WTC11 (cell line): ENCODE measurements at regions not wholly inside any gene's neighbourhood (a gene's known extent, or its start where the extent isn't known, plus 50 kb on each side); places are given as distances from the start of the nearest gene placed in this dataset.

Source experiments
- CREB1 ChIP-seq: sonication (generic); formaldehyde crosslinking; IDR thresholded peaks from 2 replicates; pipeline ENCODE4 v1.8.0; 2023; ENCODE audit warnings: mild to moderate bottlenecking, missing genetic modification reagents
- IRF2 ChIP-seq: sonication (generic); formaldehyde crosslinking; IDR thresholded peaks from 2 replicates; pipeline ENCODE4 v1.8.0; 2022; ENCODE audit warnings: low read depth, missing genetic modification reagents, borderline replicate concordance
- MAX ChIP-seq: sonication (generic); formaldehyde crosslinking; IDR thresholded peaks from 2 replicates; pipeline ENCODE4 v1.8.0; 2022; ENCODE audit warnings: mild to moderate bottlenecking, missing genetic modification reagents
- PRDM15 ChIP-seq: sonication (generic); formaldehyde crosslinking; IDR thresholded peaks from 2 replicates; pipeline ENCODE4 v1.8.0; 2022; ENCODE audit warnings: missing genetic modification reagents
- USF2 ChIP-seq: sonication (generic); formaldehyde crosslinking; IDR thresholded peaks from 2 replicates; pipeline ENCODE4 v1.8.1; 2023; ENCODE audit warnings: mild to moderate bottlenecking, missing genetic modification reagents, moderate library complexity
- ZBTB21 ChIP-seq: sonication (generic); formaldehyde crosslinking; IDR thresholded peaks from 2 replicates; pipeline ENCODE4 v1.8.1; 2023; ENCODE audit warnings: mild to moderate bottlenecking, missing genetic modification reagents, borderline replicate concordance
- TF ChIP-seq, protein P1 (sequence below): sonication (generic); formaldehyde crosslinking; conservative IDR thresholded peaks from 2 replicates; pipeline ENCODE4 v1.8.1; 2022; ENCODE audit warnings: mild to moderate bottlenecking, missing genetic modification reagents
- TF ChIP-seq, protein P2 (sequence below): fragments of 200-600 bp; IDR thresholded peaks from 2 replicates; pipeline ENCODE4 v1.8.0; 2022; ENCODE audit warnings: antibody characterized with exemption
- TF ChIP-seq, protein P3 (sequence below): sonication (generic); formaldehyde crosslinking; IDR thresholded peaks from 2 replicates; pipeline ENCODE4 v1.8.1; 2023; ENCODE audit warnings: mild to moderate bottlenecking, missing genetic modification reagents, borderline replicate concordance

DNA sequence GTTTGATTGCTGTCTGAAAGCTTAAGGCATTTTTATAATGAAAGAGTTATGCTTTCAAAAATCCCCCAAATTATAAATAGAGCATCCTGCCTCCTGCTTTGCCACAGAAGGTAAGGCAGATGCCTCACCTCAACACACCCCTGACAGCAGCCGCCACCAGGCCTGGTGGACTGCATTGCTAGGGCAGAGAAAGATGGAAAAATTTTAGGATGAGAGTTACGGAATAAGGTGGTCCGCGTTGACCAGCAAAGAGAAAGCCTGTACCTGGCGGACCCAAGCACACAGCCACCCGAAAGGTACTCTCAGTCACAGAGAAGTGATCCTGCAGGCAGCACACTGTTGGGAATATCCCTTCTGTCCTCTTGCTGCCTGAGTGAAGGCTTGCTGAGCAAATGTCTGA lies 360.4 kb upstream of the SHH start:
- TF ChIP-seq, protein P1, sequence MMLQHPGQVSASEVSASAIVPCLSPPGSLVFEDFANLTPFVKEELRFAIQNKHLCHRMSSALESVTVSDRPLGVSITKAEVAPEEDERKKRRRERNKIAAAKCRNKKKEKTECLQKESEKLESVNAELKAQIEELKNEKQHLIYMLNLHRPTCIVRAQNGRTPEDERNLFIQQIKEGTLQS (CRISPR knock-in tag): no peak
- TF ChIP-seq MAX (CRISPR knock-in tag) (no peak), PRDM15 (CRISPR knock-in tag) (no peak), CREB1 (CRISPR knock-in tag) (no peak), IRF2 (CRISPR knock-in tag) (no peak), ZBTB21 (CRISPR knock-in tag) (no peak), USF2 (CRISPR knock-in tag) (no peak)
- TF ChIP-seq, protein P2, sequence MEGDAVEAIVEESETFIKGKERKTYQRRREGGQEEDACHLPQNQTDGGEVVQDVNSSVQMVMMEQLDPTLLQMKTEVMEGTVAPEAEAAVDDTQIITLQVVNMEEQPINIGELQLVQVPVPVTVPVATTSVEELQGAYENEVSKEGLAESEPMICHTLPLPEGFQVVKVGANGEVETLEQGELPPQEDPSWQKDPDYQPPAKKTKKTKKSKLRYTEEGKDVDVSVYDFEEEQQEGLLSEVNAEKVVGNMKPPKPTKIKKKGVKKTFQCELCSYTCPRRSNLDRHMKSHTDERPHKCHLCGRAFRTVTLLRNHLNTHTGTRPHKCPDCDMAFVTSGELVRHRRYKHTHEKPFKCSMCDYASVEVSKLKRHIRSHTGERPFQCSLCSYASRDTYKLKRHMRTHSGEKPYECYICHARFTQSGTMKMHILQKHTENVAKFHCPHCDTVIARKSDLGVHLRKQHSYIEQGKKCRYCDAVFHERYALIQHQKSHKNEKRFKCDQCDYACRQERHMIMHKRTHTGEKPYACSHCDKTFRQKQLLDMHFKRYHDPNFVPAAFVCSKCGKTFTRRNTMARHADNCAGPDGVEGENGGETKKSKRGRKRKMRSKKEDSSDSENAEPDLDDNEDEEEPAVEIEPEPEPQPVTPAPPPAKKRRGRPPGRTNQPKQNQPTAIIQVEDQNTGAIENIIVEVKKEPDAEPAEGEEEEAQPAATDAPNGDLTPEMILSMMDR: no peak
- TF ChIP-seq, protein P3, sequence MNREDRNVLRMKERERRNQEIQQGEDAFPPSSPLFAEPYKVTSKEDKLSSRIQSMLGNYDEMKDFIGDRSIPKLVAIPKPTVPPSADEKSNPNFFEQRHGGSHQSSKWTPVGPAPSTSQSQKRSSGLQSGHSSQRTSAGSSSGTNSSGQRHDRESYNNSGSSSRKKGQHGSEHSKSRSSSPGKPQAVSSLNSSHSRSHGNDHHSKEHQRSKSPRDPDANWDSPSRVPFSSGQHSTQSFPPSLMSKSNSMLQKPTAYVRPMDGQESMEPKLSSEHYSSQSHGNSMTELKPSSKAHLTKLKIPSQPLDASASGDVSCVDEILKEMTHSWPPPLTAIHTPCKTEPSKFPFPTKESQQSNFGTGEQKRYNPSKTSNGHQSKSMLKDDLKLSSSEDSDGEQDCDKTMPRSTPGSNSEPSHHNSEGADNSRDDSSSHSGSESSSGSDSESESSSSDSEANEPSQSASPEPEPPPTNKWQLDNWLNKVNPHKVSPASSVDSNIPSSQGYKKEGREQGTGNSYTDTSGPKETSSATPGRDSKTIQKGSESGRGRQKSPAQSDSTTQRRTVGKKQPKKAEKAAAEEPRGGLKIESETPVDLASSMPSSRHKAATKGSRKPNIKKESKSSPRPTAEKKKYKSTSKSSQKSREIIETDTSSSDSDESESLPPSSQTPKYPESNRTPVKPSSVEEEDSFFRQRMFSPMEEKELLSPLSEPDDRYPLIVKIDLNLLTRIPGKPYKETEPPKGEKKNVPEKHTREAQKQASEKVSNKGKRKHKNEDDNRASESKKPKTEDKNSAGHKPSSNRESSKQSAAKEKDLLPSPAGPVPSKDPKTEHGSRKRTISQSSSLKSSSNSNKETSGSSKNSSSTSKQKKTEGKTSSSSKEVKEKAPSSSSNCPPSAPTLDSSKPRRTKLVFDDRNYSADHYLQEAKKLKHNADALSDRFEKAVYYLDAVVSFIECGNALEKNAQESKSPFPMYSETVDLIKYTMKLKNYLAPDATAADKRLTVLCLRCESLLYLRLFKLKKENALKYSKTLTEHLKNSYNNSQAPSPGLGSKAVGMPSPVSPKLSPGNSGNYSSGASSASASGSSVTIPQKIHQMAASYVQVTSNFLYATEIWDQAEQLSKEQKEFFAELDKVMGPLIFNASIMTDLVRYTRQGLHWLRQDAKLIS (CRISPR knock-in tag): no peak
